MV-4-11 (cell line): ENCODE measurements at regions not wholly inside any gene's neighbourhood (a gene's known extent, or its start where the extent isn't known, plus 50 kb on each side); places are given as distances from the start of the nearest gene placed in this dataset.

Experiments used
- DNase-seq: peaks from one replicate; lab custom pipeline; 2025; lab: John Stamatoyannopoulos, UW

GRCh38 chr9:111195766-111196165 lies 134.3 kb downstream of the OR2K2 start:
- no peak for DNase-seq

DNA sequence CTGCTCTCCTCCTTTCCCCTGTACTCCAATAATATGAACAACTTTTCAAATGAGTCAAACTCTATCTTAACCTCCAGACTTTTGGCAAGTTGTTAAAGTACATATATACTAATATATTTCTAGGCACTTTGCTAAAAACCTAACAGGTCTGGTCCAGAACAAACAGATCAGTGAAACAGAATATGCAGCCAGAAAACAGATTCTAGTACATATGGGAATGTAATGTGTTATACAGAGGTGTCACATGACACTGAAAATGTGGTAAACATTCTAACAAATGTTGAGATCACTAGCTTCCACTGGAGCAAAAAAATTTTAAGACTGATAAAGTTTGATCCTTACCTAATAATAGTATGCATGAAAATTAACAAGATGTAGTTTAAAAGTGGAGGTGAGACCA lies 136.9 kb downstream of the OR2K2 start:
- no peak for DNase-seq

GRCh38 chr9:111192650-111193049 lies 137.4 kb downstream of the OR2K2 start:
- DNase-seq, result no peak

DNA sequence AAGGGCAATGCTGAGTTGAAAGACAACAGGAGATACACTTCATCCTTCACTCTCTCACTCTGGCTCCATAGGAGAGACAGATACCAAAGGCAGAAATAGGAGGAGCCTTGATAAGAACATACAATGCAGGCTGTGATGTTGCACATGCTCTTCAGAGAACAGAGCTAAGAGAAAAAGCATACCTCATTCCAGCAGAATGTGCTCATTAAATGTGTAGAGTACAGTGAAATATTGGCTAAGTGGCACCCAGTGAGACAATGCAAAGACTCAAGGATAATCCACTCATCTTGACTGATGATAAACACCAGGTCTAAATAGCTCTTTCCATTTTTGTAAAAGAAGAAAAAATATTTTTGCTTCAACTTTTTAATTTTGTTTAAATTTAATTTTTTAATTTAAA lies 139.7 kb downstream of the OR2K2 start:
- DNase-seq, result no peak

- DNase-seq, result no peak
Observed at GRCh38 chr9:111187376-111187775, 142.6 kb downstream of the OR2K2 start.

- peak; percentile 11 for DNase-seq
Observed at GRCh38 chr9:111186021-111186530, 143.9 kb downstream of the OR2K2 start.

DNA sequence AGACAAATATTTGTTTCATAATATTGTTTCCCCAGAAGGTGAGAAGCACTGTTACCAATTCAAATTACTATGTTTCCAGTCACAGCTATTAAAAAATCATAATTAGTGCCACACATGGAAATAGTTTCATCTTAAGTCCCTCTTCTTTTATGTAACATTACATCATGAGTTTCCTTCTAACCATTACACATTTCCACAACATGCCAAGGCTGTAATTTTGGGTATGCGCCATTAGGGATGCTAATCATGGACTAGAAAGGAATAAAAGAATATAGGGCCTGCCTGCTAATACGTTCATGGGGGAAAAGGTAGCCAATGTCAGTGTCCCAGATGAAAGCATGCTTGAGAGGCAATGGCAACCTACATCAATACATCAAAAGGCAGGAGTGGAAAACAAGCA lies 142.5 kb upstream of the LPAR1 start:
- DNase-seq, result no peak

GRCh38 chr9:111179577-111179976 lies 141.3 kb upstream of the LPAR1 start:
- peak; percentile 93 for DNase-seq

GRCh38 chr9:111178331-111179055 lies 140.2 kb upstream of the LPAR1 start:
- peak; percentile 70 for DNase-seq

- DNase-seq, result no peak
Observed at GRCh38 chr9:111176511-111176910, 138.2 kb upstream of the LPAR1 start.

DNA sequence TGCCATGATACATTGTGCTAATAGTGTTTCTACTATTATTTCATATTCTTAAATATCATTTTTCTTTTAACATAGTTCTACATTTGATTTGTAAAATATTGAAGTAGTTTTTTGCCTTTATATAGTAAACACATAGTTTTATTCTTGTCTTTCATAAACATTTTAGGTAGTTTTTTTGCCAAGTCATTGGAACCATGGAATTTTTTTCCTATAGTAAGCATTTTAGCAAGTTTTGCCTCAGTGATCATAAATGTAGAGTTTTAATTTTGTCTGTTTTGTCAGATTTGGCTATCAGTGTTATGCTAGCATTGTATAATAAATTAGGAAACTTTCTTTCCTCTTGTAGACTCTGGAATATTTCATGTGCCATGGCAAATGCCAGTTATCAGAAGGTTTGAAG lies 137.1 kb upstream of the LPAR1 start:
- DNase-seq, result no peak

- DNase-seq, result no peak
Observed at GRCh38 chr9:111167341-111167740, 129.1 kb upstream of the LPAR1 start.

- peak; percentile 90 for DNase-seq
Observed at GRCh38 chr9:111163716-111164389, 125.6 kb upstream of the LPAR1 start.

DNA sequence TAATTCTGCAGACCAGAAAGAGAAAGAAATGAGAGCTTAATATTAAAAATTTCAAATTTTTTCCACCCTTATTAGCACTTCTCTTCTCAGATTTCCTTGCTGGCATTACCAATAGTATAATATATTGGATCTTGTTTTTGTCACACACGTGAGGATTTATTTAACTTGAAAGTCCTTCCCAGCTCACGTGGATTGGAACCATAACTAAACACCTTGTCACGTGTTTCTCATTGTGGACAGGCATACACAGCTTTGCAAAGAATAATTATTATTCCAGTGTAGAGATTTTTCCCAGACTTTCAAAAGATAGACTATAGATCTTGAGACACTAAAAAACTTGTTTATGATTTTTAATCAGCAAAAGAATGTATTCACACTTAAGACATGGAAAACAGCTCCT lies 123.8 kb upstream of the LPAR1 start:
- DNase-seq, result no peak

DNA sequence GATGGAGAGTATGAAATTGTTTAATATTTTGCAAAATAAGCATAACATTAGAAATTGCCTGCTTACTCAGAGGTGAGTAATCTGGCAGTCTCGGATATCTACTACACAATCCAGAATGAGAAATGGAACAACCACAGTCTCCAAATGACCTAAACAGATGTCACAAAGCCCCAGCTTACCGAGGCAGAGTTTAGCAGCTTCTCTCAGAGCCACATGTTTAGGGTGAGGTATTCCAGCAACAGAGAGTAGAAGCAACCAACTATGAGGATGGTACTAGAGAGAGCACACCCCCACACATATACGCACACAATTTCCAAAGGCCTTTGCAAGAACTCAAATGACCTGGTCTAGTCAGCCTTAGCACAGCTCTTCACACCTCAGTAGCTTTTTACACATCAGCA lies 122.7 kb upstream of the LPAR1 start:
- no peak for DNase-seq

DNA sequence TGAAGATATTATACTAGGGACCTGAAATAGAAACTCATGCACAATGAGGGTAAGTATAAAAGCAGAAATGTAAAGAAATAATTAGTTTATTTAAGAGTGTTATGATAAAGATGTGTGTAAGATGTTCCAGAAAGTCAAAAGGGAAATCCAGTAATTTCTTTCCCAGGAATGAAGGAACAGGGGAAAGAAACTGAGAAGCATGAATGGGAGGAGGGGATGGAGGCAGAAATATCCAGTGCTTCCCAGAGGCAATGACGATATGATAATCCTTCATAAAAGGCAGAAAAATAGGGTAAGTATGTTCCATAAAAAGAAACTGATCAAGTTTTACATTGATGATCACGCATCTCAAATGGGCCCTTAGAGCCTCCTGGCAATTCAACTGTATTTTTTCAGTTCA lies 120.7 kb upstream of the LPAR1 start:
- DNase-seq, result no peak

DNA sequence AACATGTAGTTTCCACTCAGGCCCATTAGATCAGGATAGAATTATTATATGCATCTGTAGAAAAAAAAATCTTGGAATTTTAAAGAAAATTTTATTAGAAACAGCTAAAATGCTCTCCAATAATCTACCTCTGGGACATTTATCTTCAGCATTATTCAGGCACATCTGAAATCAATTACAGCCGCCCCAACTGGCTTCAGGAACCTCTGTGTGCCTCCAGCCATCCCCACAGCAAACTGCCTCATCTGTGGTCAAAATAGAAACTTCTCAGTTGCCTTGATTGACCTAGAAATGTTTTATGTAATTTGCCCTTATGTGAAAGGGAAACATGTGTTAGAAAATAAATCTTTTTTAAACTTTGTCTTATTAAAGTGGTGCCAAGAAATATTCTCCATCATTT lies 120.1 kb upstream of the LPAR1 start:
- DNase-seq, result no peak

- DNase-seq, result no peak
Observed at GRCh38 chr9:111154081-111154562, 115.9 kb upstream of the LPAR1 start.

DNA sequence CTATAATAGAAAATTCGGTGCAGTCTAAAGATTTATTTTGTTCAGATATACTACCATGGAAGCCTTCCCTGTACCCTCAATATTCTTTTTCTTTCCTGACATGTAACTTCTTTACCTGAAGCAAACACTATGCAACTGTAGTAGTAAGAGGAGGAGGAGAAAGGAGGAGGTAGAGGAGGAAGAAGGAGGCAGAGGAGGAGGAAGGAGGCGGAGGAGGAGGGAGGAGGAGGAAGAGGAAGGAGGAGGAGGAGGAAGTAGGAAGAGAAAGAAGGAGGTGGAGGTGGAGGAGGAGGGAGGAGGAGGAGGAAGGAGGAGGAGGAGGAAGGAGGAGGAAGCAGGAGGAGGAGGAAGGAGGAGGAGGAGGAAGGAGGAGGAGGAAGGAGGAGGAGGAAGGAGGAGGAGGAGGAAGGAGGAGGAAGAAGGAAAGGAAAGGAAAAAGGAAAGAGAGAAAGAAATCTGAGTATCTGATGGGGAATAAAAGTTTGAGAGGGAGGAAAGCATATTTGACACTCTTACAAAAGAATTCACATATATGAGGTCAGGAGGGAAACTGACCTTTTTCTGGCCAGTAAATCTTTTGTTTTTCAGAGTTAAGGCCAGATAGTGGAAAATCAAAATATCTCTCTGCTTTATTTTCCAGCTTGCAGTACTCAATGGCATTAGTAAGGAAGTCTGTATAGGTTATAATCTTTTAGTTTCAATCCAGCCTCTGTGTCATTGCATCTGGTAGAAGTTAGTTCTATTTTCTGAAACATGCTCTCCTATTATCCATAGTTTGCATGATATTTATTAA lies 114.5 kb upstream of the LPAR1 start:
- no peak for DNase-seq

GRCh38 chr9:111151537-111151936 lies 113.3 kb upstream of the LPAR1 start:
- peak; percentile 29 for DNase-seq

DNA sequence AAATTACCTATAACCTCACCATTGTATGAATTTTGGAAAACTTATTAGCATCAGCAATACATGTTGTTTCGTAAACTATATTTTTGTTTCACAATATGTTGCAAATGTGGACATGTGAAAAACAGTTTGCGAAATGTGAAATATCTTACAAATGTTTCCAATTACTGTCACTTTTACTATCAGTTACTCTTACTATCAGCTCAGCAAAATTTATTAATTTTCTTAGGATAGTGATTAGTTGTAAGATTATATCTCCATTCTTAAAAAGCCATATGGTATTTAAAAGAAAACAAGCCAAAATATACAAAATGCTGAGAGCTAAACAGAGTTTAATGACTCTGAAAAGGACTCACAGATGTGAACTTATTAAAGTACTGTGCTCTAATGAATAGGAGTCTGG lies 111.9 kb upstream of the LPAR1 start:
- DNase-seq, result no peak

- peak; percentile 39 for DNase-seq
Observed at GRCh38 chr9:111149018-111149759, 110.9 kb upstream of the LPAR1 start.
